HL-60 (cell line): ENCODE measurements at regions not wholly inside any gene's neighbourhood (a gene's known extent, or its start where the extent isn't known, plus 50 kb on each side); places are given as distances from the start of the nearest gene placed in this dataset.

Source experiments
- CTCF ChIP-seq: IDR thresholded peaks from one replicate; pipeline ENCODE4 v1.5.1; 2011; ENCODE audit warnings: low read length, control low read depth, inconsistent platforms; ENCODE audit not compliant: insufficient read depth
- GABPA ChIP-seq: IDR thresholded peaks from 2 replicates; pipeline ENCODE4 v1.6.1; 2012; ENCODE audit warnings: low read depth
- POLR2AphosphoS5 ChIP-seq: IDR thresholded peaks from 2 replicates; pipeline ENCODE4 v1.6.1; 2012; ENCODE audit warnings: low read depth
- REST ChIP-seq: IDR thresholded peaks from 2 replicates; pipeline ENCODE4 v1.6.1; 2012; ENCODE audit warnings: low read depth; ENCODE audit not compliant: insufficient replicate concordance

- TF ChIP-seq CTCF (no peak), POLR2AphosphoS5 (no peak), GABPA (no peak), REST (no peak)
These were observed 390.8 kb upstream of the HS3ST5 start for GRCh38 chr6:114733596-114733995.
